HG03097 (cell line): ENCODE measurements at regions not wholly inside any gene's neighbourhood (a gene's known extent, or its start where the extent isn't known, plus 50 kb on each side); places are given as distances from the start of the nearest gene placed in this dataset.

Source experiments
- ATAC-seq: cut with Tn5 transposase; IDR thresholded peaks from one replicate; pipeline ENCODE4 v1.9.1; 2021; ENCODE audit not compliant: unreplicated experiment, low FRiP score

DNA sequence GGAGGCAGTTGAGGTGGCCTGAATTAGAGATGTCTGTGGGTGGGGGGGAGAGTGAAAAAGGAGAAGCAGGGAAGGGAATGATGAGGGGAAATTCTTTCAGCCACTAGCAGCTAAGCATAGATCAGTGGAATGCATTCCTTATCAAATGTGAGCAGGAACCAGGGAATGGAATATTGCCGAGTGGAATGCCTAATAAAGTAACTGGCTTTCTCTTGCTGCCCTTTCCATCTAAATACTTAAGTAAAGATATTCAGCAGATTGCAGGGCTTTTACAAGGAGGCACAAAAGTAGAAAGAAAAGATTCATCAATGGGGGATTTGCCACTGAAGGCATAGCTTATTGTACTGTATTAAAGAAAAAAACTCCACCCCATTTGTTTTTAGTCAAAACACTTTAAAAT lies 263.0 kb upstream of the RPS6KA3 start:
- ATAC-seq: no peak

- ATAC-seq: no peak
Measured at GRCh38 chrX:20529301-20529700, 262.6 kb upstream of the RPS6KA3 start.

- ATAC-seq: peak; percentile 49
Measured at GRCh38 chrX:20527558-20528011, 260.9 kb upstream of the RPS6KA3 start.

DNA sequence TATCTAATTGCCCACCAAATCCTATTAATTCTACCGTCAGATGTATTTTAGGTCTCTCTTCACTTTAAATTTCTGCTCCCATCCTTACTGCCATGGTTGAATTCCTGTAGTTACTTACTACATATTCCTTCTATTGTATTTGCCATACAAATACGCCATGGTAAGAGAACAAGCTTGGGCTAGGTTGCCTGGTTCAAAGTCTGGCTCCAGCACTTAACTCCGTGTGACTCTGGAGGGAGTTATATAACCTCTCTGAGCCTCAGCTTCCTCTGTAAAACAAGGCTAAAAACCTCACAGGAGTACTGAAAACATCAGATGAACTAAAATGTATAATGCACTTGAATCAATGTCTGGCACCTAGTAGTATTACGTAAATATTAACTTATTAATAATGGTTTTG lies 260.3 kb upstream of the RPS6KA3 start:
- no peak for ATAC-seq

- no peak for ATAC-seq
Measured at GRCh38 chrX:20523626-20524312, 257.1 kb upstream of the RPS6KA3 start.

DNA sequence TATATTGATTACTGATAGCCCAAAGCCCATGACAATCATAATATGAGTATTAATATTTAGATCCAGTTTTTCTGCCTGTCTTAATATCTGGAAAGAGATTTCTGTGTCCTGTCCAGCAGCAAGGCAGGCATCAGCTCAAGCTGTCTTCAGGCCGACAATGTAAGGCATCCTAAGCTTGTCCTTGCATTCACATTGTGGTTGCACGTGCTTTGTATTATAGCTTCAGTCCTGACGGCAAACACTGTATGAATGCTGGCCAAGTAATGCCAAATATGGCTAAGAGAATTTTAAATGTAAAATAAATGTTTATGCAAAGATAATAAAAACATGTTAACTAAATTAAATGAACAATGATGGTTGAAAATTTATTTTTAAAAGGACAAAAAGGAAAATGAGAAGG lies 255.7 kb upstream of the RPS6KA3 start:
- ATAC-seq: no peak

GRCh38 chrX:20521222-20521621 lies 254.5 kb upstream of the RPS6KA3 start:
- ATAC-seq: no peak

DNA sequence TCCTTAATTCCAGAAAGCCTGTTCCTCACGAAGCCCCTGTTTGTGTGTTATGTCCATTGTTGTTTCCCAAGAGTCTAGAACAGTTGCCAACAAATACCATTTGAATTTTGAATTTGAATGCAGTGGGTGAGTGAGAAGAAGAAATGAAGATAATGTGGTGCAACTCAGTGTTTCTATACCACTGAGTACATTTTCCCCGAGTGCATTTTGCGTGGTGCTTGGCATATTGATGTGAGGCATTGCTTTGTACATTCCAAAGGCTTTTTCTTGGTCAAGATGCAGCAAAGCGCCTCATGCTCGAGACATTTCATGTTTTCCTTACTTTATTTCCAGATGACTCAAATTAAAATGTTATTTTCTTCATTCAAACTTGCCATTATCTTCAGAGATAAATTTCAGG lies 253.1 kb upstream of the RPS6KA3 start:
- no peak for ATAC-seq

DNA sequence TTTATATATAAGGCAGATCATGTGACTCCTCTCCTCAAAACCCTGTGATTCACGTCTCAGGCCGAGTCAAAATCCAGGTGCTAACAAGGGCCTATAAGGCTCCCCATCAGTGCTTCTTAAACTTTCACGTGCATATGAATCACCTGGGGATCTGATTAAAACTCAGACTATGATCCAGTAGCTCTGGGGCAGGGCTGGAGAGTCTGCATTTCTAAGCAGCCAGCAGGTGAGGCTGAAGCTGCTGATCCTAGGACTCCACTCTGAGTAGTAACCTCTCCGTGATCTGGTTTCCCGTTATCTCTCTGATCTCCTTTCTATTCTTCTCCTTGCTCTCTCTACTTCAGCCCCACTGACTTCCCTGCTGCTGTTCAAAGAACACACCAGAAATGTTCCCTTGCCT lies 252.4 kb upstream of the RPS6KA3 start:
- ATAC-seq: no peak

- ATAC-seq: no peak
Measured at GRCh38 chrX:20517565-20517964, 250.9 kb upstream of the RPS6KA3 start.

- peak; percentile 95 for ATAC-seq
Measured at GRCh38 chrX:20515841-20516461, 249.2 kb upstream of the RPS6KA3 start.

- no peak for ATAC-seq
Measured at GRCh38 chrX:20514358-20514757, 247.6 kb upstream of the RPS6KA3 start.

GRCh38 chrX:20513185-20513584 lies 246.5 kb upstream of the RPS6KA3 start:
- ATAC-seq: no peak

DNA sequence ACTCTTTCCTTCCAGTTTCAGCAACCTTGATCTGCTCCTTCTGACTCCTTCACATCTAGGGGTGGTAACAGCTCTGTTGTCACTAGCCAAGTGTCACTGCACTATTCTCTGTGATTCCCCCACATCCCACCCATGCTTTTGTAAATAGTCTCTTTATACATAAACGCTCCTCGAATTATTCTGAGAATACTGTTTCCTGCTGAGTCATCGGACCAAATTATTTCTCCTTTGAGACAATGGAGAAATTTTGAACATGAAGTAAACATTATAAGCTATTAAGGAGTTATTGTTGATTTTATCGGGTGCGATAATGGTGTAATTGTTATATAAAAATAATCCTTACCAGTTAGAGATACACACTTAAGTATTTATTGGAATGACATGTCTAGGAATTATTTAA lies 245.1 kb upstream of the RPS6KA3 start:
- ATAC-seq: no peak

DNA sequence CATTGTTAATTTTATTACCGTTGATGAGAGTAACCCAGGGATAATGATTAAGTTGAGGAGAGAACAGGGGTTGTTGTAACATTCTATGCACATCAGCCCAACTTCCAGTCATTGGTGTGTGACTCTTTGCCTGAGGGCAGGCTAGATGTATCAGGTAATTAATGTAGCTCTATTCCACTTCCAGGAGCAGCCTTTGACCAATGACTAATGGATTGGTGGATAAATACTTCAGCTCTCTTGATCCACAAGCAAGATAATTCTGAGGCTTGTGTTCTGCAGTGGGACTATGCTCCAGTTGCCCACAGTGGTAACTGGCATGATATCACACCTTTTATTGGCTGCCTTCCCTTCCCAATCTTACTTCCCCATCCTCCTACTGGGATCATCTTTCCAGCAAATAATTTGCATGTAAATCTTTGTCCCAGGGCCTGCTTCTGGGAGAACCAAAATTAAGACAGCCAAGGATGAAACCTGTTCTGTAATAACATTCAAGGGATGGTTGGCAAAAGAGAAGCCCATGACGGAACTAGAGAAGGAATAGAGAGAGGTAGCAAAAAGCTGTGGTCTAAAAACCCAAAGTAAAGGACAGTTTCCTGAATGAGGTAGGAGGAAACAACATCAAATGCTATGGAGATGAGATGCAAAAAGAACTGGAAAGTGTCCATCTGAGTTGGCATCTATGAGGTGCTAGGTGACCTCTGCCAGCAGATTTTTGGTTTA lies 241.4 kb upstream of the RPS6KA3 start:
- no peak for ATAC-seq

DNA sequence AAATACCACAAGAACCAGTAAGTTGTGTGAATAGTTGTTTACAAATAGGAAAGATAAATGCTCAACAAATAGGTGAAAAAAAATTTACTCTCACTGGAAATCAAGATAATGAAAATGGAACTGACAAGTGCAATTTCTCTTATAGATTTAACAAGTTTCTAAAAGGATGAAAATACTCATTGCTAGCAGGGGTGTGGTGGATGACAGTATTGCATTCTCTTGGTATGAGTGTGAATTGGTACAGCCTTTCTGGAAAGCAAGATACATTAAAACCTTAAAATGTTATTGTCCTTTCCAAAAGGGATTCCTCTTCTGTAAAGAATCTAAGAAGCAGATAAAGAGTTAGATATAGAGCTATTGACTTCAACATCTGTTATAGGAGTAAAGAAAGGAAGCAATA lies 240.0 kb upstream of the RPS6KA3 start:
- no peak for ATAC-seq

DNA sequence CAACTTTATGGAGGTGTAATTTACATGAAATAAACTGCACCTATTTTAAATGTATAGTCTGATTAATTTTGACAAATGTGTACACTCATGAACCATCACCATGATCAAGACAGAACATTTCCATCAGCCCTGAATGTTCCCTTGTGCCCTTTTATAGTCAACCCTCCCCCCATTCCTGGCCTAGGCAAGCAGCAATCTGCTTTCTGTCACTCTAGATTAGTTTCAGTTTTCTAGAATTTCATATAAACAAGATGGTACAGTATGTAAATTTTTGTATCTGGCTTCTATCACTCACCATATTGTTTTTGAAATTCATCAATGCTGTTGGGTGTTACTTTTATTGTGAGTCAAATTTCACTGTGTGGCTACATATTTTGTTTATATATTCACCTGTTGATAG lies 234.2 kb upstream of the RPS6KA3 start:
- no peak for ATAC-seq

- ATAC-seq: no peak
Measured at GRCh38 chrX:20500171-20500865, 233.6 kb upstream of the RPS6KA3 start.

DNA sequence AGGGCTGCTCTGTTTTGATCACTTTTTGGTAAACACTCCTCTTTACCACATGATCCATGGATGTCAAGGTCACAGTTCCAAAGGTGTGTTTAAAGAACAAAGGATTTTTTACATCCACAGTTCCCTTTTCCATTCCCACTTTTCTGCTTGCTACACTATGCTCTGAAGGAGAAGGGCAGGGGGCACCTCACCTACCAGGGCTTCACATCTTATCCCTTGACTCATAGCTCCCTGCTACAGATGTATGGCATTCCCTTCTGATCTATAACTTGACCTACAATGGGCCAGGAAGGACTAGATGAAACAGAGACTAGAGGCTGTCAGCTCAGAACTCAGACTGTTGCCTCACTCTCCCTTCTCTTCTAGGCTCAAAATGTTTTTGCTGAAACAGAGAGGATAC lies 233.1 kb upstream of the RPS6KA3 start:
- no peak for ATAC-seq

DNA sequence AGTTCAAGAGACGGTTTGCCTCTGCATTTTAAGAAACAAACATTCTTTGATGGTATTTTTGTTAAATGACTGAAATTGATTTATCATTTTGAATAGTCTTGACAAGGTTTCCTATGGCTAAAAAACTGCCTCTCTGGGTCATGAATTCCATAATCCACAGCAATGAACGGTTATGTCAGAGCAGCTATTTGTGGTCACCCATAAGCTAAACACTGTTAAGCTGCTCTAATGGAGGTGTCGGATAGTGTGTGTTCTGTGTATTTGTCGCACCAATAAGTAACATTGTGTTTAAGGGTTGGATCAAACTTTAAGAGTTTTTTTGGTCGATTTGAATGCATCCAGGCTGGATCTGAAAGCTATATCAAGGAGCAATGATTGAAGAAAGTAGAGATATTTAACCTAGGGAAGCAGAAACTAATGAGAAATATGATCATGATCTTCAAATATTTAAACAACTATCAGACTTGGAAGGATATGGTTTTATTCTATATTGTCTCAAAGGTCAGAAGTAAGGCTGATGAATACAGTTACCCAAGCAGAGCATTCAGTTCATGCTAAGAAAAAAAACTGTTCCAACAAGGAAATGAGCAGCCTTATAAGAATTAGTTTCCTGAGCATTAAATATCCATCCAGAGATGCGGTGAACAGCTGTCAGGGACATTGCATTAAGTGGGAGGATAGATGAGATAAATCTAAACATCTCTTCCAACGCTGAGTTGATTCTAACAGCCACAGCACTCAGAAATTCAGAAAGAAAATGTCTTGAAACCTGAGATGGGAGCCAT lies 232.3 kb upstream of the RPS6KA3 start:
- ATAC-seq: no peak
